Thoracic aorta (tissue), 2 donors: ENCODE measurements at regions not wholly inside any gene's neighbourhood (a gene's known extent, or its start where the extent isn't known, plus 50 kb on each side); places are given as distances from the start of the nearest gene placed in this dataset.

Experiments used
- ATAC-seq: fragments of 150-250 bp; one replicate; pipeline ENCODE4 v1.8.0; 2017; ENCODE audit warnings: low read depth; ENCODE audit not compliant: insufficient number of reproducible peaks, low FRiP score
- DNase-seq: peaks from one replicate; pipeline ENCODE4 v3.0.0-alpha.2; 2020; ENCODE audit warnings: low spot score
- H3K27ac ChIP-seq, 2 donors: fragments of 200-600 bp; sonication (generic); 1 replicate in 1 of 2; 2 replicates in 1 of 2; pipeline ENCODE4 v1.5.1; 2016; ENCODE audit warnings: mild to moderate bottlenecking in 2 of 2, moderate library complexity in 2 of 2
- H3K27me3 ChIP-seq: fragments of 200-600 bp; sonication (generic); replicated peaks from 2 replicates; pipeline ENCODE4 v1.6.0; 2016; ENCODE audit warnings: mild to moderate bottlenecking; ENCODE audit not compliant: insufficient read depth
- H3K36me3 ChIP-seq: fragments of 200-600 bp; sonication (generic); one replicate; pipeline ENCODE4 v1.5.1; 2016
- H3K4me1 ChIP-seq, 2 donors: fragments of 200-600 bp; sonication (generic); 1 replicate in 1 of 2; 2 replicates in 1 of 2; pipeline versions ENCODE4 v1.5.1 to v1.6.0; 2016; ENCODE audit warnings: low read depth in 2 of 2, mild to moderate bottlenecking in 1 of 2; ENCODE audit not compliant: control insufficient read depth in 1 of 2
- H3K4me3 ChIP-seq: fragments of 200-600 bp; sonication (generic); 2 replicates; pipeline ENCODE4 v1.5.1; 2016; ENCODE audit warnings: mild to moderate bottlenecking
- H3K9me3 ChIP-seq: fragments of 200-600 bp; sonication (generic); 2 replicates; pipeline ENCODE4 v1.5.1; 2016
- TF ChIP-seq, protein P1 (sequence below): fragments of 200-600 bp; sonication (generic); IDR thresholded peaks from one replicate; pipeline ENCODE4 v1.5.1; 2019; ENCODE audit warnings: antibody characterized with exemption

DNA sequence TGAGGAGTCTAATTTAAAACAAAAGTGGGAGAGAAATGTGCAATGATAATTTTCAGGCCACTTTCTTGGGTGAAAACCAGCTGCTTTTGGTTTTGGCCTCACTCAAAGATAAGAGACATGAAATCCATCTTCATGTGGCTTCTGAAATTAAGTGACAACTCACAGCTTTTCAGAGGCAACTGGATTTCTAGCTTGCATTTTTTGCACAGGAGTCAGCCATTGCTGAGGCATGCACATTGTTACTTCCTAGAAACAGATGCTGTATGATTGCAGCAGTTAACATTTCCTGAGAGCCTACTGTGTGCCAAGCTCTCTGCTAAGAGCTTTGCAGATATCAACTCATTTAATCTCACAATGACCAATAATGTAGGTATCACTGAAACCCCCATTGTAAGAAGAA, 562.6 kb downstream of the NR2F1-AS1 start:
- H3K36me3 ChIP-seq = no peaks in the 10 kb centered on the region
- no peak overlapping the region for H3K27ac ChIP-seq
- no peaks in the 10 kb centered on the region for H3K4me1 ChIP-seq
- no peak overlapping the region for H3K4me3 ChIP-seq
- ATAC-seq (no peak), DNase-seq (no peak)
- H3K27me3 ChIP-seq = no peaks in the 10 kb centered on the region
- no peaks in the 10 kb centered on the region for H3K9me3 ChIP-seq
- TF ChIP-seq, protein P1, sequence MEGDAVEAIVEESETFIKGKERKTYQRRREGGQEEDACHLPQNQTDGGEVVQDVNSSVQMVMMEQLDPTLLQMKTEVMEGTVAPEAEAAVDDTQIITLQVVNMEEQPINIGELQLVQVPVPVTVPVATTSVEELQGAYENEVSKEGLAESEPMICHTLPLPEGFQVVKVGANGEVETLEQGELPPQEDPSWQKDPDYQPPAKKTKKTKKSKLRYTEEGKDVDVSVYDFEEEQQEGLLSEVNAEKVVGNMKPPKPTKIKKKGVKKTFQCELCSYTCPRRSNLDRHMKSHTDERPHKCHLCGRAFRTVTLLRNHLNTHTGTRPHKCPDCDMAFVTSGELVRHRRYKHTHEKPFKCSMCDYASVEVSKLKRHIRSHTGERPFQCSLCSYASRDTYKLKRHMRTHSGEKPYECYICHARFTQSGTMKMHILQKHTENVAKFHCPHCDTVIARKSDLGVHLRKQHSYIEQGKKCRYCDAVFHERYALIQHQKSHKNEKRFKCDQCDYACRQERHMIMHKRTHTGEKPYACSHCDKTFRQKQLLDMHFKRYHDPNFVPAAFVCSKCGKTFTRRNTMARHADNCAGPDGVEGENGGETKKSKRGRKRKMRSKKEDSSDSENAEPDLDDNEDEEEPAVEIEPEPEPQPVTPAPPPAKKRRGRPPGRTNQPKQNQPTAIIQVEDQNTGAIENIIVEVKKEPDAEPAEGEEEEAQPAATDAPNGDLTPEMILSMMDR = no peak

DNA sequence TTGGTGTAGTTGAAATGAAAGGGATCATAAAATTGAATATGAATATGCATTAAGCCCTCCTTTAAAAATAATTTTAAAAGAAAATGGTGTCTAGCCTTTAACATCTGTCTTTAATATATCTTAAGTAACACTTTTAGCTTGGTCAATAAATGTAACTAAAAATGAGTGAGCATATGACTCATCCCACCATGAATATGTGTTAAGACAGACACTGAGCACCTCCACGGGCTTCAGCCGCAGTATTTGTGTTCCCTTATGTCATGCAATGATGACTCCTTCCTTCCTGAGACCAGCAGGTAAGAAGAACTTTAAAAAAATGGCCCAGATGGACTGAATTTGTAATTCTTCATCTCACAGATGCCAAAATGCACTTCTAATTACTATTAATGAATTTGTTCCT, 563.2 kb downstream of the NR2F1-AS1 start:
- no peaks in the 10 kb centered on the region for H3K9me3 ChIP-seq
- DNase-seq = no peak

DNA sequence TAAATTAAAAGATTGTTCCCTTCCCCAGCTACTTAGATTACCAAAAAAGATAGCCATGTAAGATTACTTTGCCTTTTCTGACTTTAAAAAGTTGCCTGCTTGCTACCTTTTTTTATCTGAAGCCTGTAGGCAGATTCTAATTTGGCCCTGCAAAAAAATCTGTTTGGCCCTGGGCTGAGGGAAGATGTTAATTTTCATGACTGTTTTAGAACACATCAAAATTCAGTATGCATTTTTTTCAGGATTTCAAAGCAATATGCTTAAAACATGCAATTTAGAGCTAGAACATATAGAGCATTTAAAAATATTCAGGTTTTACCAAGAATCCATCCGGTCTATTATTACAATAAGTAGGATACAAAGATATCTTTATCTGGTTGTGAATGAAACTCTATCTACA, 563.6 kb downstream of the NR2F1-AS1 start:
- Histone ChIP-seq H3K27ac (no peak overlapping the region), H3K4me3 (no peak overlapping the region), H3K4me1 (no peaks in the 10 kb centered on the region), H3K9me3 (no peaks in the 10 kb centered on the region), H3K36me3 (no peaks in the 10 kb centered on the region), H3K27me3 (no peaks in the 10 kb centered on the region)
- no peak for DNase-seq
- TF ChIP-seq, protein P1 = no peak
- ATAC-seq = no peak

More for the DNA sequence above, 563.2 kb downstream of the NR2F1-AS1 start:
- ATAC-seq = no peak
- H3K4me1 ChIP-seq = no peaks in the 10 kb centered on the region
- H3K4me3 ChIP-seq = no peak overlapping the region
- H3K27me3 ChIP-seq = no peaks in the 10 kb centered on the region
- no peak overlapping the region for H3K27ac ChIP-seq
- TF ChIP-seq, protein P1 = no peak
- H3K36me3 ChIP-seq = no peaks in the 10 kb centered on the region

DNA sequence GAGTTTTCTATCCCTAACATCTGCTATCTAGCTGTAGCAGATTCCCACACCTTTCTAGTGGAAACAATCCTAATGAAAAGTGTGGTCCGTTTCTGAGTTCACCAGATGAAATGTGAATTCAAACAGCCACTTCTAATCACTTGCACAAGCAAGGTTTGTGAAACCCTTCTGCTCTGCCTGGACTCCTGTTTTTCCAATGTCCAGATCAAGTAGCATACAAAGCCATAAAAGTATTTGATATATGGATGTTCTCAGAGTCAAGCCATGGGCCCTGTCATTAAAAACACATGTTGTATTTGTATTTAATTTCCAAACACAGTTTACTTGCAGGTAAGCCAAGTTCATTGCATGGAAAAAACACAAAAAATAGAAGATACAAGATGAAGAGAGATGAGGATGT, 570.4 kb downstream of the NR2F1-AS1 start:
- H3K4me3 ChIP-seq = no peak overlapping the region
- no peaks in the 10 kb centered on the region for H3K36me3 ChIP-seq
- DNase-seq = no peak
- H3K27ac ChIP-seq = no peak overlapping the region
- H3K9me3 ChIP-seq = no peaks in the 10 kb centered on the region
- TF ChIP-seq, protein P1 = no peak
- H3K4me1 ChIP-seq = no peaks in the 10 kb centered on the region
- H3K27me3 ChIP-seq = no peaks in the 10 kb centered on the region
- ATAC-seq = no peak

DNA sequence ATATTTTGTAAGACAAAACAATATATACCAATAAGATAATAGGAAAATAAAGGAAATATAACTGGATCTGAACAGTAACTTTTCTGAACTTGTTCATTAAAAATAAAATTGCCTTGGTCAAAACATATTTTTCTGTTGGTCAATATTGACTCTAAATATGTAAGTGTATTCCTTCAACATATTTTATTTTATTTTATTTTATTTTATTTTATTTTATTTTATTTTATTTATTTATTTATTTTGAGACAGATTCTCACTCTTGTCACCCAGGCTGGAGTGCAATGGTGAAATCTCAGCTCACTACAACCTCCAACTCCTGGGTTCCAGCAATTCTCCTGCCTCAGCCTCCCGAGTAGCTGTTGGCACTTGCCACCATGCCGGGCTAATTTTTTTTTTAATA, 571.0 kb downstream of the NR2F1-AS1 start:
- Histone ChIP-seq H3K9me3 (no peaks in the 10 kb centered on the region), H3K27me3 (no peaks in the 10 kb centered on the region), H3K27ac (no peak overlapping the region), H3K4me3 (no peak overlapping the region), H3K4me1 (no peaks in the 10 kb centered on the region), H3K36me3 (no peaks in the 10 kb centered on the region)
- no peak for DNase-seq
- TF ChIP-seq, protein P1 = no peak
- no peak for ATAC-seq
